ENCODE measurements at regions not wholly inside any gene's neighbourhood (a gene's known extent, or its start where the extent isn't known, plus 50 kb on each side); places are given as distances from the start of the nearest gene placed in this dataset.

- TF ChIP-seq POLR2A (IDR thresholded peaks at IDR 0.05; ENCODE audit: borderline replicate concordance, extremely low read depth, insufficient read depth, insufficient read length) = no peak
- no peak for TF ChIP-seq CTCF (IDR thresholded peaks at IDR 0.05 in 2 of 3, conservative IDR thresholded peaks at IDR 0.05 in 1 of 3; ENCODE audit: borderline replicate concordance in 1 of 3, insufficient read depth in 1 of 3, low read depth in 2 of 3, low read length in 2 of 3)
- TF ChIP-seq RAD21 (IDR thresholded peaks at IDR 0.05; ENCODE audit: low read depth) = no peak
- TF ChIP-seq SP1 (IDR thresholded peaks at IDR 0.05; ENCODE audit: low read depth) = no peak
- TF ChIP-seq REST (IDR thresholded peaks at IDR 0.05; ENCODE audit: low read depth) = no peak
- TF ChIP-seq POLR2AphosphoS5 (IDR thresholded peaks at IDR 0.05; ENCODE audit: low read depth, low read length) = no peak
- TF ChIP-seq EZH2 (IDR thresholded peaks at IDR 0.05) = no peak
- TF ChIP-seq JUND (IDR thresholded peaks at IDR 0.05) = no peak
- no peak for TF ChIP-seq SIN3A (IDR thresholded peaks at IDR 0.05; ENCODE audit: low read depth)
- TF ChIP-seq TCF7L2 (IDR thresholded peaks at IDR 0.05; ENCODE audit: borderline replicate concordance, extremely low read depth, insufficient read depth, insufficient read length) = no peak
- no peak for TF ChIP-seq EZH2phosphoT487 (IDR thresholded peaks at IDR 0.05; ENCODE audit: borderline replicate concordance)
- TF ChIP-seq ELF1 (IDR thresholded peaks at IDR 0.05; ENCODE audit: borderline replicate concordance, low read depth) = no peak
- TF ChIP-seq YY1 (IDR thresholded peaks at IDR 0.05; ENCODE audit: extremely low read depth, insufficient replicate concordance, low read depth, low read length) = no peak
- TF ChIP-seq FOSL1 (IDR thresholded peaks at IDR 0.05; ENCODE audit: low read depth) = no peak
These were observed 137.3 kb upstream of the RTL1 start for GRCh38 chr14:101040538-101041442.
